HG03442 (cell line): ENCODE measurements at regions not wholly inside any gene's neighbourhood (a gene's known extent, or its start where the extent isn't known, plus 50 kb on each side); places are given as distances from the start of the nearest gene placed in this dataset.
"Not testable (repeated sequence)": the region's sequence is repeated elsewhere in the genome, so short reads cannot be mapped to it uniquely, and the experiment has no call there.

ENCODE experiments used
- ATAC-seq: cut with Tn5 transposase; IDR thresholded peaks from one replicate; pipeline ENCODE4 v1.9.1; 2021; ENCODE audit warnings: mild to moderate bottlenecking, moderate library complexity; ENCODE audit not compliant: unreplicated experiment

DNA sequence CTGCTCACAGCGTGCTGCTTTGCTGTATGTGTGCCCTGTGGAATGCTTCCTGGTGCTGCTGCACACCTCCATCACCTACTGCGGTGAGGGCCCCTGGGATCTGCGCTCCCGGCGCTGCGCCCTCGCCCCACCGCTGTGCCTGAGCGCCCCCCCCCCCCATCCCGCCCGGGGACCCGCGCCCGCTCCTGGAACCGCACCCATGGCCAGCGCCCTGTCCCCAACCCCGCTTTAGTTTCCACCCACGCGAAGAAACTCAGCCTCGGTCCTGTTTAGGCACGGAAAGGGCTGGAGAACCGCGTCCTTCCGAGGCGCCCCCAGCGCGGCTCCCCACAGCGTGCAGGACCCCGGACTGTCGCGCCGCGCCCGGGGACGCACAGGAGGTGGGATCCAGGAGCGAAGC, 265.5 kb downstream of the POTEB3 start:
- not testable (repeated sequence) for ATAC-seq

DNA sequence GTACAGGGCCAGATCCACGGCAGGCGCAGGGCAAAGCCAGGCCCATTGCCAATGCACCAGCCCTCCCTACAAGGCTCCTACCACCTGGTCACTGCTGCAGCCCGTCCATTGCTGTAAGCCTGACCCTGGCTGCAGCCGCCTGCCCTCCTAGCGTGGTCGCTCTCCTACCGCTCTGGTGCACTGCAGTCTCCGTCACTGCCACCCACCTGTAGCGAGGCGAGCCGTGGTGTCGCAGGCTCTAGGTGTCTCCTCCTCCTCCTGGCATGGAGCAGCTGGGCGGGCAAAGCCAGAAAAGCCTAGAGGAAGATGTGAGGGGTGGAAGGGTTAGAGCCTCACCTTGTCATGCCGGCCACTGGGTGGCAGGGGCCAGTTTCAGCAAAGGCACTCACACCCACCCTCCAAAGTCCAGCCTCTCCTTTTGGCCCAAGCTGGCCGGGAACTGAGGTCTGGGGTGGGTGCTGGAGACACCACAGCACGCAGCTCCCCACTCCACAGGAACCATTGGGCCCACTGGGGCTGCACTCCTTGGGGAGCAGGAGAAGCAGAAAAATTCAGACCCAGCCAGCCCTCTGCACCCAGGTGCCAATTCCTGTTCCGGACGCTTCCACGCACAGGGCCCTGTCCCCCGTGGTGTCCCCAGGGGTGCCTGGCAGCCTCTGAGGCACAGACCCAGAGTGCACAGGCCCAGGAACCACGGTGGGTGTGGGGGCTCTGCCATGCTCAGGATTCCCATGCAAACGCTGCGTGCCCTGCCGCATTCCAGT, 285.3 kb upstream of the POTEB2 start:
- not testable (repeated sequence) for ATAC-seq

DNA sequence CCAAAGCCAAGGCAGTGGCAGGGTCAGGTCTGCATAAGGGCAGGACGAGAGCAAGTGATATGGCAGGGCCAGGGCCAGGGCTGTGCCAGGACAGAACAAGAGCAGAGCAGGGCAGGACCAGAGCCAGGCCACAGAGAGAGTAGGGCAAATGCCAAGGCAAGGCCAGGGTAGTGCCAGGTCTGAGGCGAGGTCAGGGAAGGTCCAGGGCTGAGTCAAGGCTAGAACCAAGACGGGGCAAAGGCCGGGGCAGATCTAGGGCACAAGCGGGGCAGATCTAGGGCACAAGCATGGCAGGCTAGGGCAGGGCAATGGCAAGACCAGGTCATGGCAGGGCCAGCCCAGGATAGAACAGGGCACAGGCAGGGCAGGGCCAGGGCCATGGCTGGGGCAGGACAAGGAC, 282.0 kb upstream of the POTEB2 start:
- ATAC-seq = not testable (repeated sequence)

DNA sequence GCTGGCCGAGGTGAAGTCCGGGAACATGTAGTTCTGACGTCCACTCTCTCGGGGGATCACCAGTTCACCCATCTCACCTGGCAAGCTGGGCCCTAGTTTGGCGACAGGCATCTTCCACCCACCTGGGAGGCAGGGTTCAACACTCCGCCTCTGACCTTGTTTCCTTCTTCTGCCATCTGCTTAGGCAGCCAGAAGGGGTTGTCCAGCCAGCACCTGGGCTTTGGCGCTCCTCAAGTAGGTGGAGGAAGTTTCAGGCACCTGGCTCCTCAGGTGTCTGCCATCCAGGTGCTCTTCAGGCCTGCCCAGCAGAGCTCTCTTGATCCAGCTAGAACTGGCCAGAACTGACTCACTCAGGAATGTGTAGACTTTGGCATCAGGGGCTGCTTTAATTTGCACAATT, 267.8 kb upstream of the POTEB2 start:
- ATAC-seq = not testable (repeated sequence)

DNA sequence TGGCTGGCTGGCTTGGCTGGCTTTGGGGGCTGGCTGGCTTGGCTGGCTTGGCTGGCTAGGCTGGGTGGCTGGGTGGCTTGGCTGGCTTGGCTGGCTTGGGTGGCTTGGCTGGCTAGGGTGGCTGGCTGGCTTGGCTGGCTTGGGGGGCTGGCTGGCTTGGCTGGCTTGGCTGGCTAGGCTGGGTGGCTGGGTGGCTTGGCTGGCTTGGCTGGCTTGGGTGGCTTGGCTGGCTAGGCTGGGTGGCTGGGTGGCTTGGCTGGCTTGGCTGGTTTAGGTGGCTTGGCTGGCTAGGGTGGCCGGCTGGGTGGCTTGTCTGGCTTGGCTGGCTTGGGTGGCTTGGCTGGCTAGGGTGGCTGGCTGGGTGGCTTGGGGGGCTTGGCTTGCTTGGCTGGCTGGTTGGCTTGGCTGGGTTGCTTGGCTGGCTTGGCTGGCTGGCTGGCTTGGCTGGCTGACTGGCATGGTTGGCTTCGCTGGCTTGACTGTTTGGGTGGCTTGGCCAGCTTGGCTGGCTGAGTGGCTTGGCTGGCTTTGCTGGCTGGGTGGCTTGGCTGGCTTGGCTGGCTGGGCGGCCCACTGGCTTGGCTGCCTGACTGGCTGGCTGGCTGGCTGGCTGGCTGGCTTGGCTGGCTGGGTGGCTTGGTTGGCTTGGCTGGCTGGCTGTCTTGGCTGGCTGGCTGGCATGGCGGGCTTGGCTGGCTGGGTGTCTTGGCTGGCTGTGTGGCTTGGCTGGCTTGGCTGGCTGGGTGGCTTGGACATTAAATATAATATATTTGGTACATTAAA, 246.3 kb upstream of the POTEB2 start:
- not testable (repeated sequence) for ATAC-seq

DNA sequence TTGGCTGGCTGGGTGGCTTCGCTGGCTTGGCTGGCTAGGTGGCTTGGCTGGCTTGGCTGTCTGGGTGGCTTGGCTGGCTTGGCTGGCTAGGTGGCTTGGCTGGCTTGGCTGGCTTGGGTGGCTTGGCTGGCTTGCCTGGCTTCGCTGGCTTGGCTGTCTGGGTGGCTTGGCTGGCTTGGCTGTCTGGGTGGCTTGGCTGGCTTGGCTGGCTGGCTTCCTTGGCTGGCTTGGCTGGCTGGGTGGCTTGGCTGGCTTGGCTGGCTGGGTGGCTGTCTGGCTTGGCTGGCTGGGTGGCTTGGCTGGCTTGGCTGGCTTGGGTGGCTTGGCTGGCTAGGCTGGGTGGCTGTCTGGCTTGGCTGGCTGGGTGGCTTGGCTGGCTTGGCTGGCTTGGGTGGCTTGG, 245.7 kb upstream of the POTEB2 start:
- not testable (repeated sequence) for ATAC-seq

DNA sequence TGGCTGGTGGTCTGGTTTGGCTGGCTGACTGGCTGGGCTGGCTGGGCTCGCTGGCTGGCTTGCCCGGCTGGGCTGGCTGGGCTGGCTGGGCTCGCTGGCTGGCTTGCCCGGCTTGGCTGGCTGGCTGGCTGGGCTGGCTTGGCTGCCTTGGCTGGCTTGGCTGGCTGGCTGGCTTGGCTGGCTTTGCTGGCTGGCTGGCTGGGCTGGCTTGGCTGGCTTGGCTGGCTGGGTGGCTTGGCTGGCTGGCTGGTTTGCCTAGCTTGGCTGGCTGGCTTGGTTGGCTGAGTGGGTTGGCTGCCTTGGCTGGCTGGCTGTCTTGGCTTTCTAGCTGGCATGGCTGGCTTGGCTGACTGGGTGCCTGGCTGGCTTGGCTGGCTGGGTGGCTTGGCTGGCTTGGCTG, 245.1 kb upstream of the POTEB2 start:
- ATAC-seq = not testable (repeated sequence)

DNA sequence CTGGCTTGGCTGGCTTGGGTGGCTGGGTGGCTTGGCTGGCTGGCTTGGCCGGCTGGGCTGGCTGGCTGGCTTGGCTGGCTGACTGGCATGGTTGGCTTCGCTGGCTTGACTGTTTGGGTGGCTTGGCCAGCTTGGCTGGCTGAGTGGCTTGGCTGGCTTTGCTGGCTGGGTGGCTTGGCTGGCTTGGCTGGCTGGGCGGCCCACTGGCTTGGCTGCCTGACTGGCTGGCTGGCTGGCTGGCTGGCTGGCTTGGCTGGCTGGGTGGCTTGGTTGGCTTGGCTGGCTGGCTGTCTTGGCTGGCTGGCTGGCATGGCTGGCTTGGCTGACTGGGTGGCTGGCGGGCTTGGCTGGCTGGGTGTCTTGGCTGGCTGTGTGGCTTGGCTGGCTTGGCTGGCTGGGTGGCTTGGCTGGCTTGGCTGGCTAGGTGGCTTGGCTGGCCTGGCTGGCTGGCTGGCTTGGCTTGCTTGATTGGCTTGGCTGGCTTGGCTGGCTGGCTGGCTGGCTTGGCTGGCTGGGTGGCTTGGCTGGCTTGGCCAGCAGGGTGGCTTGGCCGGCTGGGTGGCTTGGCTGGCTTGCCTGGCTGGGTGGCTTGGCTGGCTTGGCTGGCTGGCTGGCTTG, 244.2 kb upstream of the POTEB2 start:
- not testable (repeated sequence) for ATAC-seq

DNA sequence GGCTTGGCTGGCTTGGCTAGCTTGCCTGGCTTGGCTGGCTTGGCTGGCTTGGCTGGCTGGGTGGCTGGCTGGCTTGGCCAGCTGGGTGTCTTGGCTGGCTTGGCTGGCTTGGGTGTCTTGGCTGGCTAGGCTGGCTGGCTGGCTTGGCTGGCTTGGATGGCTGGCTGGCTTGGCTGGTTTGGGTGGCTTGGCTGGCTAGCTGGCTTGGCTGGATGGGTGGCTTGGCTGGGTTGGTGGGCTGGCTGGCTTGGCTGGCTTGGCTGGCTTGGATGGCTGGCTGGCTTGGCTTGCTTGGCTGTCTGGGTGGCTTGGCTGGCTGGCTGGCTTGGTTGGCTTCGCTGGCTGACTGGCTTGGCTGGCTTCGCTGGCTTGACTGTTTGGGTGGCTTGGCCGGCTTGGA, 242.3 kb upstream of the POTEB2 start:
- not testable (repeated sequence) for ATAC-seq

DNA sequence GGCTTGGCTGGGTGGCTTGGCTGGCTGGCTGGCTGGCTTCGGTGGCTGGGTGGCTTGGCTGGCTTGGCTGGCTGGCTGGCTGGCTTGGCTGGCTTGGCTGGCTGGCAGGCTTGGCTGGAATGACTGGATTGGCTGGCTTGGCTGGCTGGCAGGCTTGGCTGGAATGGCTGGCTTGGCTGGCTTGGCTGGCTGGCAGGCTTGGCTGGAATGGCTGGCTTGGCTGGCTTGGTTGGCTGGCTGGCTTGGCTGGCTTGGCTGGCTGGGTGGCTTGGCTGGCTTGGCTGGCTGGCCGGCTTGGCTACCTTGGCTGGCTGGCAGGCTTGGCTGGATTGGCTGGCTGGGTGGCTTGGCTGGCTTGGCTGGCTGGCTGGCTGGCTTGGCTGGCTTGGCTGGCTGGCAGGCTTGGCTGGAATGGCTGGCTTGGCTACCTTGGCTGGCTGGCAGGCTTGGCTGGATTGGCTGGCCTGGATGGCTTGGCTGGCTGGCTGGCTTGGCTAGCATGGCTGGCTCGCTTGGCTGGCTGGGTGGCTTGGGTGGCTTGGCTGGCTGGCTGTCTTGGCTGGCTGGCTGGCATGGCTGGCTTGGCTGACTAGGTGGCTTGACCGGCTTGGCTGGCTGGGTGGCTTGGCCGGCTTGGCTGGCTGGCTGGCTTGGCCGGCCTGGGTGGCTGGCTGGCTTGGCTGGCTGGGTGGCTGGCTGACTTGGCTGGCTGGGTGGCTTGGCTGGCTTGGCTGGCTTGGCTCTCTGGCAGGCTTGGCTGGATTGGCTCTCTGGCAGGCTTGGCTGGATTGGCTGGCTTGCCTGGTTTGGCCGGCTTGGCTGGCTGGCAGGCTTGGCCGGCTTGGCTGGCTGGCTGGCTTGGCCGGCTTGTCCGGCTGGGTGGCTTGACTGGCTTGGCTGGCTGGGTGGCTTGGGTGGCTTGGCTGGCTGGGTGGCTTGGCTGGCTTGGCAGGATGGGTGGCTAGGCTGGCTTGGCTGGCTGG, 241.6 kb upstream of the POTEB2 start:
- not testable (repeated sequence) for ATAC-seq

DNA sequence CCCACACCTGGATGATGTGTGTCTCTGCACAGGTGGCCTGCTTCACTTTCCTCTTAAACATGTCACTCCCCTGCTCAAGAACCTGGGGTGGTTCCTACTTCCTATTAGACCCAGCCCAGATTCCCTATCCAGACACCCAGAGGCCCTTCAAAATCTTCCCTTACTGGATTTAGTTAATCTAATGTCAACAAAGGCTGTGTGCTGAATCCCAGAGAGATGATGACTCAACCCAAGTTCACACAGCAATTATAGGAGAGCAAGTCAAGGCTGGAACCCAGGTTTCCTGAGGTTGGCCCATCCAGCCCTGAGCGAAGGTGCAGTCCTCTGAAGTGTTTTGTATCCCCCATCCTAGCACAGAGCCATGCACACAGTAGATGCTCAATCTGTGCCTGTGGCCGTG, 230.5 kb upstream of the POTEB2 start:
- ATAC-seq = not testable (repeated sequence)

DNA sequence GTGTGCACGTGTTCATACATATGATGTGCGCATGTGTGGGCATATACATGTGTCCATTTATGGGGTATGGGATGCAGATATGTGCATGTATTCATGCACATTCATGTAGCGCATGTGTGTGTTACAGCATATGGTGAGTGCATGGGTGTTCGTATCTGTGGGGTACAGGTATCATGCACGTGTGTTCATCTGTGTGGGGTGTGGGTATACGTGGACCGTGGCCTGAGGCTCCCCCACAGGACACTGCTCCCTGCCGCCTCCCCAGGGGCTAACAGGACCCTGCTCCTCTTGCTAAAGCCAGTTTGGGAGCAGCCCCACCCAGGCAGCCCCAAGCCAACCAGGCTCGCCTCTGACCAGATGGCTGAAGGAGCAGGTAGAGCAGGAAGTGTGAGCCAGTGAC, 213.4 kb upstream of the POTEB2 start:
- not testable (repeated sequence) for ATAC-seq

DNA sequence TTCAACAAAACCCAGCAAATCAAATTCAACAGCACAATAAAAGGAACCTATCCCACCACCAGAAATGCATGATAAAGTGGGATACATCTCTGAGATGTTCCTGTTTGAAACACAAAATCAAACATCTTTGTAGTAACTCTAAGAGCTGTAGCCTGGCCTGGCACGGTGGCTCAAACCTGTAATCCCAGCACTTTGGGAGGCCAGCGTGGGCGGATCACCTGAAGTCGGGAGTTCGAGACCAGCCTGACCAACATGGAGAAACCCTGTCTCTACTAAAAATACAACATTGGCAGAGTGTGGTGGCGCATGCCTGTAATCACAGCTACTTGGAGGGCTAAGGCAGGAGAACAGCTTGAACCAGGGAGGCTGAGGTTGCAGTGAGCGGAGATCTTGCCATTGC, 202.8 kb upstream of the POTEB2 start:
- ATAC-seq = not testable (repeated sequence)

DNA sequence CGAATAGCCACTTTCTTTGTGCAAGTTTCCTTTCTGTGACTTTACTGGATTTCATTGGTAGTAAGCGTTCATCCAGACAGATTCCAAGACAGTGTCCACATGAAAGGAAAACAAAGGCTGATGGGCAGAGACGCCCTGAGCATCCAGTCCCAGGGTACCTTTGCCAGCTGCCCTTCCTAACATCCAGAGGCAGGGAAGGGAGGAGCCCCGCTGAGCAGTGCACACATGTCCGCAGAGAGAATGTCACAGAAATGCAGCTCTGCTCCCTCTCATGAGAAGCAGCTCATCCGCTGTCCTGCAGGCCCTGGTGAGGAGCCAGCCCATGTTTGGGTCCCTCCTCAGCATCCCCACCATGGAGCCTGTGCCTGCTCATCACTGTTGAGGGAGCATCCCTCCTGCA, 197.4 kb upstream of the POTEB2 start:
- not testable (repeated sequence) for ATAC-seq

DNA sequence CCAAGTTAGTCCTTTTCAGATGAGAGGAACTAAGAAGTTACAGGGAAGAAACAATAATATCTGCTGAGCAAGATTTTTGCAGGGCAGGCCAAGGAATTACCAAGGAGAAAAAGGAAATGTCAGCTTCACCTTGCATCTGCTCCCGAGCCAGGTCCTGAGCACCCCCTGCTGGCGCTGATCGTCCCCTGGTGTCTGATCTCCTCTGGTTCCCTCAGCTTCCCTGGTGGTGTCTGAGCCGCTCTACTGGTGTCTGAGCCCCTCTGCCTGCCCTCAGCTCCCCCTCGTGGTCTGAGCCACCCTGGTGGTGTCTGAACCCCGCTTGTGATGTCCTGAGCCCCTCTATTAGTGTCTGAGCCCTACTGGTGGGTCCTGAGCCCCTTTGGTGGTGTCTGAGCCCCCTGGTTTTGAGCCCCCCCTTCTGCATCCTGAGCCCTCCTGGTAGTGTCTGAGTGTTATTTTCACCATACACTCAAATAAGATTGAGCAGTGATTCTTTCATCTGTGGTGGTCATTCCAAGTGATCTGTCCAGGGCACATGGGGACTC, 196.6 kb upstream of the POTEB2 start:
- ATAC-seq = not testable (repeated sequence)

DNA sequence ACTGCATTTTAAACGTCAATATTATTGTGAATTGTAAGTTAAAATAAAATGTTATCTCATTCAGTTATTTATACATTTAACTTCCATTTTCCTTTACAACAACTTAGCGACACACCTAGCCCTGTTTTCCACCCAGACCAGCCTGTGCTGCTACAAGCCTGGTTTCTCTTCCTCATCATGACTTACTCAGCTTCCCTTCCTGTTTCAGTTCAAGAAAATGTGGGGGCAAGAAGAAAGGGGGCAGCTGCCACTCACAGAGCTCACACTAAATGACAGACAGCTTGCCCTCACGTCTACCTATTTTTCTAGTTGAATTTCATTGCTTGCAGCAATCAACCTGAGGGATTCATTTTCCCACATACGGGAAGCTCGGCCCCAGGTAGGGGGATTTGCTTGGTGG, 185.8 kb upstream of the POTEB2 start:
- ATAC-seq = not testable (repeated sequence)

DNA sequence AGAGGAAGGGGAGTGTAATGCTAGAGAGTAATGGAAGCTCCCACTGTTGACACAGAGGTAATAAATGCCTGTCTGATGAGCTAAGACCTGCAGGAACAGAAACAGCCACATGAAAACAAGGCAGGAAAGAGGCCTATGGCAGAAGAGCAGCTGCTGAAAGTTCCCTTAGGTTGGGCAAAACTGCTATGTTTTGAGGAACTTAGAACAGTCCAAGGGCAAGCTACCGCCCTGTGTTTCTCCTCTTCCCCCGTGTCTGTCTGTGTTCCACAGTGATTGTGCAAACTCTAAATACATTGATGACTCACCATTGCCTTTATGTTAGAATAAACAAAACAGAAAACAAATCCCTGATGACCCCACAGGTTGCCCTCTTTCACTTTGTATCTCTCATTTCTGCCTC, 165.6 kb upstream of the POTEB2 start:
- not testable (repeated sequence) for ATAC-seq

DNA sequence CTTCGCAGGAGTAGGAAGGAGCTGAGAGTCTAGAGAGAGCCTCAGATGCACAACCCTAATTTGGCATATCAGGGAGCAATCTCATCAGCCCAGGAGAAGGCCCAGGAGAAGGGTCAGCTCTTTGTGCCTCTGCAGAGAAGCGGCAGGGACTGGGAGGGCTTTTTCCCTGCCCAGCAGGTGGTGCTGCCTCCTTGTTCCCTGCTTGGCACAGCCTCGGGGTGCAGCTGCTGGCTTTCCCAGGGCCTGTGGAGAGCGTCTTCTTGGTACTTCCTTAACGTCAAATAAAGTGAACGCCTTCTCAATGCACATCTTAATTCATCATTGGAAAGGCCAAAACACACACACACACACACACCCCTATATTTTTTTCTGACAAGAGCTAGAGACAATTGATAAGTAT, 162.9 kb upstream of the POTEB2 start:
- ATAC-seq = not testable (repeated sequence)

DNA sequence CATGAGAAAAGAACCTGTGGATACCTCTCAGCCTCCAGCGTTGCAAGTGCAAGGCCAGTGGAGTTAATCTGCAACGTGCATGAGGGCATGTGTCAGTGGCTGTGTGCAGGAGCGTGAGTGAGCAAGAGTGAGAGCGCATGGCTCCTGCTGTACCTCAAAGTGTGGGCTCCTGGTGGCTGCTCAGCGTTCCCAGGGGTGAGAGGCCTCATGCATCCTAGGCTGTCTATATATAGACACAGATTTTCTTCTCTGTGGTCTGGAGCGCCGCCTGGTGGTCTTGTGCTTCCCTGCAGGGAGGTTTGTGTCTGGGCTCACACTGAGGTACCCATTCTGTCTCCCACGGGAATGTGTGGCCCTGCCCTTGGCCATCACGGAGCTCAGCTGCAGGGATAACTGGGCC, 161.8 kb upstream of the POTEB2 start:
- ATAC-seq = not testable (repeated sequence)

DNA sequence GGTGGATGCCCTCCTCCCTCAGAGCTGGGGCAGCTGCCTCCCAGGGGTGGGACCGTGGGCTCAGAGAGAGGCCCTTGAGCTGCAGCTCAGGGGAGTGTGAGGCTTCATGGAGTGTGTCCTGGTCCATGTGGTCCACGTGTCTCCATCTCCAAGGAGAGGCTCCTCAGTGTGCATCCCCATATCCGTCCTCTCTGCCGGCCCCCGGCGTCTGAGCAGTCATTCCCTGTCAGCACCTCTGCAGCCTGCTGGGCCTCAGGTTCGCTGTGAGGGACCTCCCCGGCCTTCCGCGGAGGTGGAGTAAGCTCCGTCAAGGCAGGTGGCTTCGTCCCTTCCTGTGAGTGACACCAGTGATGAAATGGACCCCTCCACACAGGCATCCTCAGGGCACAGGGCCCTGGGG, 160.7 kb upstream of the POTEB2 start:
- ATAC-seq = not testable (repeated sequence)
